ENCODE measurements at regions not wholly inside any gene's neighbourhood (a gene's known extent, or its start where the extent isn't known, plus 50 kb on each side); places are given as distances from the start of the nearest gene placed in this dataset.

DNA sequence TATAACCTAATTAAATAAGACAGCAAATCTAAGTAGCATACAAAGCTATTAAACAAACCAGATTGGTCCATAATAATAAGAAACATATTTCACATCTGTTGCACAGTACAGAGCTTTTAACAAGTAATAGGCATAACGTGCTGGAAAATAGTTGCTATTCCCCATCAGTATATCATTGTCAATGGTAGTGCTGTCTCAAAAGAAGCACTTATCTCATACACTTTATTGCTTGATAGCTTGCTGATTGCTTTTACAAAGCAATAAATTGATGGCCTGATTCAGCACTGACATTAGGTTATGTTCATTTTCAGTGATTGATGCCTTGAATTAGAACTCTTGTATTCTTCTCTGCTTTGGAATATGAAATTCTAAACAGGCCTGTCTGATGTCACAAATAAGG, 641.7 kb downstream of the CBLN2 start:
- no peak overlapping the region for H2AFZ ChIP-seq (ENCODE audit: insufficient read depth, low read depth, low read length, poor library complexity, severe bottlenecking)
- H3K4me2 ChIP-seq (replicated peaks; ENCODE audit: extremely low read depth, low read length, poor library complexity, severe bottlenecking) = no peak overlapping the region
- Mint-ChIP-seq H3K27me3 (ENCODE audit: low read depth in 3 of 3) (peaks cover 0 to 2% (median 2%) of the 10 kb centered on the region in 3 donors), H3K27ac (no peak overlapping the region), H3K9me3 (peaks cover 0 to 9% (median 3%) of the 10 kb centered on the region in 7 donors), H3K4me1 (no peaks in the 10 kb centered on the region), H3K36me3 (no peaks in the 10 kb centered on the region), H3K4me3 (no peak overlapping the region)
- no peak overlapping the region for H3K9ac ChIP-seq (ENCODE audit: insufficient read depth, low read length, poor library complexity, severe bottlenecking)
- H3K36me3 ChIP-seq (replicated peaks in 1 of 2; ENCODE audit: control insufficient read depth in 1 of 2, insufficient read depth in 2 of 2, low read length in 2 of 2) = no peaks in the 10 kb centered on the region
- no peak for DNase-seq
- TF ChIP-seq, protein P1, sequence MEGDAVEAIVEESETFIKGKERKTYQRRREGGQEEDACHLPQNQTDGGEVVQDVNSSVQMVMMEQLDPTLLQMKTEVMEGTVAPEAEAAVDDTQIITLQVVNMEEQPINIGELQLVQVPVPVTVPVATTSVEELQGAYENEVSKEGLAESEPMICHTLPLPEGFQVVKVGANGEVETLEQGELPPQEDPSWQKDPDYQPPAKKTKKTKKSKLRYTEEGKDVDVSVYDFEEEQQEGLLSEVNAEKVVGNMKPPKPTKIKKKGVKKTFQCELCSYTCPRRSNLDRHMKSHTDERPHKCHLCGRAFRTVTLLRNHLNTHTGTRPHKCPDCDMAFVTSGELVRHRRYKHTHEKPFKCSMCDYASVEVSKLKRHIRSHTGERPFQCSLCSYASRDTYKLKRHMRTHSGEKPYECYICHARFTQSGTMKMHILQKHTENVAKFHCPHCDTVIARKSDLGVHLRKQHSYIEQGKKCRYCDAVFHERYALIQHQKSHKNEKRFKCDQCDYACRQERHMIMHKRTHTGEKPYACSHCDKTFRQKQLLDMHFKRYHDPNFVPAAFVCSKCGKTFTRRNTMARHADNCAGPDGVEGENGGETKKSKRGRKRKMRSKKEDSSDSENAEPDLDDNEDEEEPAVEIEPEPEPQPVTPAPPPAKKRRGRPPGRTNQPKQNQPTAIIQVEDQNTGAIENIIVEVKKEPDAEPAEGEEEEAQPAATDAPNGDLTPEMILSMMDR (IDR thresholded peaks at IDR 0.05) = no peak
- WGBS (ENCODE audit: insufficient coverage) = no CpG with 5 or more reads among the region's 1 CpG
- intact Hi-C loops (cut with micrococcal nuclease) = no loop called here
- H3K4me1 ChIP-seq (ENCODE audit: control insufficient read depth in 1 of 2, insufficient read depth in 2 of 2, low read length in 2 of 2) = no peaks in the 10 kb centered on the region
- no peak overlapping the region for H3K27ac ChIP-seq (ENCODE audit: low read depth in 1 of 2, low read length in 2 of 2)
- H3K4me3 ChIP-seq (replicated peaks in 1 of 3; ENCODE audit: low read depth in 2 of 3, low read length in 3 of 3) = no peak overlapping the region
- H3K79me2 ChIP-seq (ENCODE audit: insufficient read depth, low read length) = no peaks in the 10 kb centered on the region
- no peaks in the 10 kb centered on the region for H3K27me3 ChIP-seq (ENCODE audit: control insufficient read depth in 2 of 2, insufficient read depth in 2 of 2, low read length in 2 of 2)
- peaks cover 0 to 15% of the 10 kb centered on the region in 2 donors for H3K9me3 ChIP-seq (replicated peaks in 1 of 2; ENCODE audit: control insufficient read depth in 1 of 2, insufficient read depth in 1 of 2, low read length in 2 of 2)
- H4K20me1 ChIP-seq (ENCODE audit: insufficient read depth, low read length) = no peaks in the 10 kb centered on the region

DNA sequence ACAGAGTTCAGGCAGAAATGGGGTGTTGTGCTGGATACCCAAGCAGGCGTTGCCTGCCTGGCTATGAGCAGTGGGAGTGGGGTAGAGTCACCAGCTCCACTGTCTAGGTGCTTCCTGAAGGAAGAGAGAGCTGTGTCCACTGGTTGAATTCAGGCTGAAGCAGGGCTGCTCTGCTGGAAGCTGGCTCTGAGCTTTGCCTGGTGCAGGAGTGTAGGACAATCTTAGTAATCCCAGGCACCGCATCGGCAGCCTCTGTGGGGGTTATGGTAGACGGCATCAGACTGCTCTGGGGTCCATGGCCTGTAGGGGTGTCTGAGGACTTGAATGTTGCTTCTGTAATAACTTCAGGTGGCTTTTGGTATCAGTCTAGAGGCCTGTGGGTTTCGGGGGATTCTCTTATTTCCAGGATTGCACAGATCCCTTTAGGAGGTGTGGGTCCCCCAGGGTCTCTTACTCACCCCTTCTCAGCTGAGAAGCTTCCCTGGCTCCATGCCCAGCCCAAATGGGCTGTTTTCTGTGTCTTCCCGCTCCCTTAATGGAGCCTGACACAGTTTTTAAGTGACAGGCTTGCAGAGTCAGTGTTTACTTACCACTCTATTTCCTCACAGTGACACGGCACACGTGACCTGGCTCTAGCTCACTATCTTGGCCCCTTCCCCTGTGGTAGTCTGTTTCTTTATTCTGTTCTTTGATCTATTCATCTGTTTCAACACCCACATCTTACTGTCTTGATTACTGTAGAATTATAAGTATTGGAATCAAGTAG, 644.3 kb downstream of the CBLN2 start:
- peaks cover 0 to 4% (median 2%) of the 10 kb centered on the region in 3 donors for H3K27me3 Mint-ChIP-seq (ENCODE audit: low read depth in 3 of 3)
- Histone ChIP-seq H3K27me3 (ENCODE audit: control insufficient read depth in 2 of 2, insufficient read depth in 2 of 2, low read length in 2 of 2) (no peaks in the 10 kb centered on the region), H3K9me3 (replicated peaks in 1 of 2; ENCODE audit: control insufficient read depth in 1 of 2, insufficient read depth in 1 of 2, low read length in 2 of 2) (peaks cover 0 to 15% of the 10 kb centered on the region in 2 donors), H3K4me2 (replicated peaks; ENCODE audit: extremely low read depth, low read length, poor library complexity, severe bottlenecking) (no peak overlapping the region), H3K9ac (ENCODE audit: insufficient read depth, low read length, poor library complexity, severe bottlenecking) (no peak overlapping the region), H3K4me3 (replicated peaks in 1 of 3; ENCODE audit: low read depth in 2 of 3, low read length in 3 of 3) (no peak overlapping the region), H3K36me3 (replicated peaks in 1 of 2; ENCODE audit: control insufficient read depth in 1 of 2, insufficient read depth in 2 of 2, low read length in 2 of 2) (no peaks in the 10 kb centered on the region), H2AFZ (ENCODE audit: insufficient read depth, low read depth, low read length, poor library complexity, severe bottlenecking) (no peak overlapping the region), H3K27ac (ENCODE audit: low read depth in 1 of 2, low read length in 2 of 2) (no peak overlapping the region), H4K20me1 (ENCODE audit: insufficient read depth, low read length) (no peaks in the 10 kb centered on the region), H3K79me2 (ENCODE audit: insufficient read depth, low read length) (no peaks in the 10 kb centered on the region), H3K4me1 (ENCODE audit: control insufficient read depth in 1 of 2, insufficient read depth in 2 of 2, low read length in 2 of 2) (no peaks in the 10 kb centered on the region)
- H3K4me1 Mint-ChIP-seq = no peaks in the 10 kb centered on the region
- H3K9me3 Mint-ChIP-seq = peaks cover 0 to 6% (median 4%) of the 10 kb centered on the region in 7 donors
- H3K36me3 Mint-ChIP-seq = no peaks in the 10 kb centered on the region
- H3K4me3 Mint-ChIP-seq = no peak overlapping the region
- intact Hi-C loops (cut with micrococcal nuclease) = no loop called here
- 71% methylated on average over 5 of the region's 8 CpGs for WGBS (ENCODE audit: insufficient coverage)
- H3K27ac Mint-ChIP-seq = no peak overlapping the region
- TF ChIP-seq, protein P1 (IDR thresholded peaks at IDR 0.05) = no peak
- DNase-seq = no peak

Data from CD14-positive monocyte (primary cell).